GM12872 (cell line): ENCODE measurements at regions not wholly inside any gene's neighbourhood (a gene's known extent, or its start where the extent isn't known, plus 50 kb on each side); places are given as distances from the start of the nearest gene placed in this dataset.

ENCODE experiments used
- TF ChIP-seq, protein P1 (sequence below): IDR thresholded peaks from 3 replicates; pipeline ENCODE4 v1.5.1; 2011; ENCODE audit warnings: low read depth, mild to moderate bottlenecking, low read length, moderate library complexity; ENCODE audit not compliant: insufficient read depth

DNA sequence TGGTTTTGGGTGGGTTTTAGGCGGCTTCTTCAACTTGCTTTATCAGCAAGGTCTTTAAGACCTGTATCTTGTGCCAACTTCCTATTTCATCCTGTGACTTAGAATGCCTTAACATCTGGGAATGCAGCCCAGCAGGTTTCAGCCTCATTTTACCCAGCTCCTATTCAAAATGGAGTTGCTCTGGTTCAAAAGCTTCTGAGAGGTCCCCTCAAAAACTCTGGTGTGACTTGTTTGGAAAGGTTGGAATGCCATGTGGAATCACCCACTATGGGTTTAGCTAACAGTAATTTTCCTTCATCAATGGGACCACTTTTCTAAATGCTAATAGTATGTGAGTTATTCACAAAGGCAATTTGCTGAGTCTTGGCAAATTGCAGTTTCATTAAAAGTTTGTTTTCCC, 509.4 kb upstream of the SMIM21 start:
- TF ChIP-seq, protein P1, sequence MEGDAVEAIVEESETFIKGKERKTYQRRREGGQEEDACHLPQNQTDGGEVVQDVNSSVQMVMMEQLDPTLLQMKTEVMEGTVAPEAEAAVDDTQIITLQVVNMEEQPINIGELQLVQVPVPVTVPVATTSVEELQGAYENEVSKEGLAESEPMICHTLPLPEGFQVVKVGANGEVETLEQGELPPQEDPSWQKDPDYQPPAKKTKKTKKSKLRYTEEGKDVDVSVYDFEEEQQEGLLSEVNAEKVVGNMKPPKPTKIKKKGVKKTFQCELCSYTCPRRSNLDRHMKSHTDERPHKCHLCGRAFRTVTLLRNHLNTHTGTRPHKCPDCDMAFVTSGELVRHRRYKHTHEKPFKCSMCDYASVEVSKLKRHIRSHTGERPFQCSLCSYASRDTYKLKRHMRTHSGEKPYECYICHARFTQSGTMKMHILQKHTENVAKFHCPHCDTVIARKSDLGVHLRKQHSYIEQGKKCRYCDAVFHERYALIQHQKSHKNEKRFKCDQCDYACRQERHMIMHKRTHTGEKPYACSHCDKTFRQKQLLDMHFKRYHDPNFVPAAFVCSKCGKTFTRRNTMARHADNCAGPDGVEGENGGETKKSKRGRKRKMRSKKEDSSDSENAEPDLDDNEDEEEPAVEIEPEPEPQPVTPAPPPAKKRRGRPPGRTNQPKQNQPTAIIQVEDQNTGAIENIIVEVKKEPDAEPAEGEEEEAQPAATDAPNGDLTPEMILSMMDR = no peak

DNA sequence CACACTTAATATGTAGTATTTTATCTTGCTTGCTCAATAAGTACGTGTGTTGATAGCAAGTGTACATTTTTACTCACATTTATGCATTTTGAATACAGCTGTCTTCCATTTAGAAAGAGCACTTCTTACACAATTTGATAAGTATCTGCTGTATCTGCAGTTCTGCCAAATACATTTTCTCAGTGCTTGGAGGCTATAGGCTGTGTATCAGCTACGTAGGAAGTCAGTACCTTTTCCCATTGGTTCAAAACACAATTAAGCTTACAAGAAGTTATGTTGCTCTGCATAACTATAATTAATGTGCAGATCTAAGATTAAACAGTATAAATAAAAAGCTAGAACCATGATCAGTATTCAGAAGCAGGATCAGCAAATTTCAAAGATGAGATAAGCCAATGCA, 503.6 kb upstream of the SMIM21 start:
- TF ChIP-seq, protein P1 = no peak

DNA sequence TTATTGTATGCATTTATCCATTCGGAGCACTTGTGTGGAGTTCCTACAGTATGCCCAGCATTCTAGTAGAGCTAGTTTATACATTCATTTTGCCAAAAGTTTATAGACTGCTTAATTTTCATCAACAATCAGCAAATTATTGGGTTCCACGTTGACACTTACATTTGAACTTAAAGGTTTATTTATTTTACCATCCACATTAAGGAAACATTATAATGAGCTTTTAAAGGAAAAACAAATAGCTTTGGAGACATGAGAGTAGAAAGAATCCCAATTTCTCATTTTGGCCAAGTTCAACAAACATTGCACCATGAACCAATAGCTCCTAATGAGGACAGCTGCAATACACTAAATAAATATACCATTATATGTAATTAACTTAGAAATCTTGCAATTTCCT, 501.2 kb upstream of the SMIM21 start:
- TF ChIP-seq, protein P1 = no peak

DNA sequence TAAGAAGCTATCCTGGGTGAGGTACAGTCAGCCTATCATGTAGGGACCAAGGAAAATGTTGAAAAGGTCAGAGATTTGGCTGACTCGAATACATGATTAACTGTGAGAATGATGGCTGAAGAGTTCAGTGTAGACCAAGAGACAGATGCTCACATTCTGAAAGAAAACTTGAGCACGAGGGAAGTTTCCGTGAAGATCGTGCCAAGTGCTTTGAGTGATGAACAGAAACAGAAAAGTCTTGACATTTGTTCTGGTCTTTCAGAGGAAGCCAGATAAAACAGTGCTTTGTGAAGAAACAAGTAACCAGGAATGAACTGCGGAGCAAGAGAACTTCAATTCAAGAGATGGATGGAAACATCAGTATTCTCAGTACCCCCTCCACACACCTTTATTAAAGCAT, 500.3 kb upstream of the SMIM21 start:
- TF ChIP-seq, protein P1 = no peak

DNA sequence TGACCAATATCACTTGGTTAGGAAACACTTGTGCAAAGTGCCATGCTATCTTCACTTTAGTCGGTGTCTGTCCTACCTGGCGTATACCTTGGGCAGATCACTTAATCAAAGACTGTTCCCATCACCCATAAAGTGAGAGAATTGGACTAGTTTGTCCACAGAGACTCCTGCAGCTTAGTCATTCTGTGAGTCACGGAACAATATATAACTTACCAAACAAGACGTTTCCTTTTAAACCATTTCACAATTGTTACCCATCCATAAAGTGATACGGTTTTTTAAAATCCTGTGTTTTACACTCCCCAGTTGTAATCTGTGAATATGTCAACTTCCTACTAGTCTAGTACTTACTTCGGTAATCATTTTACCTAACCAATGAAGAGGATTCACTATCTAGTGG, 499.3 kb upstream of the SMIM21 start:
- TF ChIP-seq, protein P1 = no peak

DNA sequence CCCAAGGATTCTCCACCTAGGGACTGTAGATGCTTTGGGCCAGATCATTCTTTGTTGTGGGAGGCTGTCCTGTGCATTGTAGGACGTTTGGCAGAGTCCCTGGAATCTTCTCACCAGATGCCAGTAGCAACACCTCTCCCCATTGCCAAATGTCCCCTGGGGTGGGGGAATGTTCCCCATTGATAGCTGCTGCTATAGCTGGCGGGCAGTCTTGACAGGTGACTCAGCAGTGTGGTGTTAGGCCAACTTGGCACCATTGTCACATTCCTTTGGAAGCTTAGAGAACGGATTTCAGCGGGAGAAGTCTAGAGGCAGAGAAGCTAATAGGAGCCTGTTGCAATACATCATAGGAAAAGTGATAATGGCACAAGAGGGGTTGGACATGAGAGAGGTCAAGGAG, 495.7 kb upstream of the SMIM21 start:
- TF ChIP-seq, protein P1 = no peak

DNA sequence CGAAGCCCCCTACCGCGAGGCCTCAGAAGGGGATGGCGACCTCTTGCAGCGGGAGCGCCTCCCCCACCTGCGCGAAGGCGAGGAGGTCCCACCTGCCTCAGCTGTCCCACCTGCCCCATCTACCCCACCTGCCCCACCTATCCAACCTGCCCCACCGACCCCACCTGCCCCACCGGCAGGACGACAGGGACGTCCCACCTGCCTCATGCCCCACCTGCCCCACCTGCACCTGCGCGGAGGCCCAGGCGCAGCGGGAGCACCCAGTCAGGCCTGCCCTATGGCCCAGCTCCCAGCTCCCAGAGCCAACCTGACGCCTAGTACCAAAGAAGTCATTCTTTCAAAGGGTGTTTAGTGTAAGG, 489.1 kb upstream of the SMIM21 start:
- TF ChIP-seq, protein P1 = no peak

DNA sequence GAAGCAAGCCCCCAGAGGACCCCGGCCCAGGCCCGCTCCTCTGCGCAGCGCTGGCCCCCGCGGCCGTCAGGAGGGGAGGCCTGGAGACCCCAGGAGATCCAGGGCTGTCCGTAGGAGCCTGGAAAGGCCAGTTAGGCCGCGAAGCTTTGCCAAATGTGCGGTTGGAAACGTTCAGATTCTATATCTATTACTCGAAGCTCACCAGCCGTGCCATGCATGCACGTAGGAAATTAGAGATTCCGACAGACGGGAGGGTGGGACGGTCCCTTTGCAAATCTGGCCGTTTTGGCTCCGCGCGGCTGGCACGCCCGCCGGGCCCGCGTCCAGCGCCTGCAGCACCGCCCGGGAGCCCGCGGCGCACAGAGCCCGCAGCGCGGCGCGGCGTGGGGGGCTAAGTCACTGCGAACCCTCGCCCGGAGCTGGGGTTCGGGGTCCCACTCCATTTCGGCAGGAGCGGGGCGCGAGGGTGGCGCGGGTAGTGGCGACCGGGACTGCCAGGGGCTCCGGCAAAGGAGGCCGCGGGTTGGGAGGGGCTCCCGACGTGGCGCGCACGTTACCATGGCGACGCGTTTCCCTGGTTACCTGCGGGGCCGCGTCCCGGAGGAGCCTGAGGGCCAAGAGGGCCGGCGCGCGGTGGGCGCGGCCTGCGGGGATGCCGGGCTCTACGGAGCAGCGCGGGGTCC, 488.6 kb upstream of the SMIM21 start:
- TF ChIP-seq, protein P1 = no peak
